Suprapubic skin (tissue), 4 donors: ENCODE measurements at regions not wholly inside any gene's neighbourhood (a gene's known extent, or its start where the extent isn't known, plus 50 kb on each side); places are given as distances from the start of the nearest gene placed in this dataset.

Experiments
- DNase-seq, 2 donors: peaks; one replicate each; pipeline ENCODE4 v3.0.0-alpha.2; 2019; ENCODE audit warnings: low spot score in 2 of 2
- H3K27ac ChIP-seq: fragments of 200-600 bp; sonication (generic); one replicate; pipeline ENCODE4 v1.5.1; 2019
- H3K27me3 ChIP-seq: fragments of 200-600 bp; sonication (generic); one replicate; pipeline ENCODE4 v1.5.1; 2019
- H3K36me3 ChIP-seq: fragments of 200-600 bp; sonication (generic); one replicate; pipeline ENCODE4 v1.5.1; 2019
- H3K4me1 ChIP-seq: fragments of 200-600 bp; sonication (generic); one replicate; pipeline ENCODE4 v1.5.1; 2019
- H3K4me3 ChIP-seq: fragments of 200-600 bp; sonication (generic); one replicate; pipeline ENCODE4 v1.5.1; 2019; ENCODE audit warnings: mild to moderate bottlenecking
- H3K9me3 ChIP-seq: fragments of 200-600 bp; sonication (generic); one replicate; pipeline ENCODE4 v1.5.1; 2019
- EP300 ChIP-seq: sonication (generic); formaldehyde crosslinking; IDR thresholded peaks from one replicate; pipeline ENCODE4 v1.6.1; 2017; ENCODE audit warnings: antibody characterized with exemption
- POLR2A ChIP-seq, 2 donors: fragments of 450-650 bp; IDR thresholded peaks; one replicate each; pipeline ENCODE4 v1.6.1; 2017; ENCODE audit warnings: antibody characterized with exemption in 2 of 2, mild to moderate bottlenecking in 2 of 2, moderate library complexity in 2 of 2
- POLR2AphosphoS5 ChIP-seq, 3 donors: sonication (generic); formaldehyde crosslinking; IDR thresholded peaks; one replicate each; pipeline ENCODE4 v1.6.1; 2017; ENCODE audit warnings: antibody characterized with exemption in 3 of 3
- WGBS: methylation state at CpG from one replicate; pipeline ENCODE4 v1.1.5; 2018; 5-methylcytosine and 5-hydroxymethylcytosine counted together
- TF ChIP-seq, protein P1 (sequence below), 2 donors: fragments of 200-600 bp in 1 of 2; fragments of 450-650 bp in 1 of 2; sonication (generic) in 1 of 2; IDR thresholded peaks; one replicate each; pipeline ENCODE4 v1.5.1; 2016 to 2019; ENCODE audit warnings: antibody characterized with exemption in 2 of 2, mild to moderate bottlenecking in 1 of 2, moderate library complexity in 1 of 2

DNA sequence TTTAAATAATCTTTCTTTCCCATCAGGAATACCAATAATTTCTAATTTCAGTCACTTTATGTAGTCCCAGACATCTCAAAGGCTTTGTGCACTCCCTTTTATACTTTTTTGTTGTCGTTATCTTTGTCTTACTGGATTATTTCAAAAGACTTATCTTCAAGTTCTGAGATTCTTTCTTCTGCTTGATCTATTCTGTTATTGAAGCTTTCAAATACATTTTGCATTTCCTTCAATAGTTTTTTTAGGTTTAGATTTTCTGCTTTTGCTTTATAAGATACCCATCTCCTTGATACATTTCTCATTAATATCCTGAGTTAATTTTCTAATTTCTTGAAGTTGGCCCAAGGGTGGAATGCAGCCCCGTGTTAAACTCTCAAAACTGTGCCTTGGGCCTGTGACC, 432.4 kb downstream of the RIT2 start:
- Histone ChIP-seq H3K9me3 (peaks cover 3% of the 10 kb centered on the region), H3K4me1 (no peaks in the 10 kb centered on the region), H3K4me3 (no peak overlapping the region), H3K27me3 (no peaks in the 10 kb centered on the region), H3K27ac (no peak overlapping the region), H3K36me3 (no peaks in the 10 kb centered on the region)
- 79% methylated on average over 2 of the region's 2 CpGs for WGBS
- DNase-seq, result no peak
- TF ChIP-seq POLR2A (IDR thresholded peaks at IDR 0.05), result no peak
- TF ChIP-seq EP300, result no peak
- TF ChIP-seq, protein P1, sequence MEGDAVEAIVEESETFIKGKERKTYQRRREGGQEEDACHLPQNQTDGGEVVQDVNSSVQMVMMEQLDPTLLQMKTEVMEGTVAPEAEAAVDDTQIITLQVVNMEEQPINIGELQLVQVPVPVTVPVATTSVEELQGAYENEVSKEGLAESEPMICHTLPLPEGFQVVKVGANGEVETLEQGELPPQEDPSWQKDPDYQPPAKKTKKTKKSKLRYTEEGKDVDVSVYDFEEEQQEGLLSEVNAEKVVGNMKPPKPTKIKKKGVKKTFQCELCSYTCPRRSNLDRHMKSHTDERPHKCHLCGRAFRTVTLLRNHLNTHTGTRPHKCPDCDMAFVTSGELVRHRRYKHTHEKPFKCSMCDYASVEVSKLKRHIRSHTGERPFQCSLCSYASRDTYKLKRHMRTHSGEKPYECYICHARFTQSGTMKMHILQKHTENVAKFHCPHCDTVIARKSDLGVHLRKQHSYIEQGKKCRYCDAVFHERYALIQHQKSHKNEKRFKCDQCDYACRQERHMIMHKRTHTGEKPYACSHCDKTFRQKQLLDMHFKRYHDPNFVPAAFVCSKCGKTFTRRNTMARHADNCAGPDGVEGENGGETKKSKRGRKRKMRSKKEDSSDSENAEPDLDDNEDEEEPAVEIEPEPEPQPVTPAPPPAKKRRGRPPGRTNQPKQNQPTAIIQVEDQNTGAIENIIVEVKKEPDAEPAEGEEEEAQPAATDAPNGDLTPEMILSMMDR (IDR thresholded peaks at IDR 0.05), result no peak
- TF ChIP-seq POLR2AphosphoS5 (IDR thresholded peaks at IDR 0.05), result no peak

DNA sequence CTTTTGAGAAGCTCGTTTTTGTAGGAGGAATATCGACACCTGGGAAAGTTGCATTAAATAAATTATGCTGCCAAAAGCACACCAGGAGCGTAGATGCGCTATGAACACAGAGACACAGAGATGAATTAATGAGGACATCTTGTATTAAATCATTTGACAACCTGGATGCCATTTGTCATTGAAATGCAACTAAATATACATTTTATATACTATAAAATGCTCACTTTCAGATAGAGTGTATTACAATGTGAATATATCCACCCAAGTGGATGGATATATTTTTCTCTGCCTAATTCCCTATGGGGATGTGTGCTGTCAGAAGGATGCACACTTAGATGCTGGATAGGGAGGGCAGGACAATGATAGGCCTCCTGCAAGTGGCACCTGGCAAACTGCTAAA, 426.2 kb downstream of the RIT2 start:
- WGBS, result 58% methylated on average over 4 of the region's 4 CpGs
- Histone ChIP-seq H3K9me3 (no peaks in the 10 kb centered on the region), H3K27ac (no peak overlapping the region), H3K4me1 (no peaks in the 10 kb centered on the region), H3K36me3 (no peaks in the 10 kb centered on the region), H3K4me3 (no peak overlapping the region), H3K27me3 (no peaks in the 10 kb centered on the region)
- no peak for DNase-seq
- TF ChIP-seq POLR2AphosphoS5 (IDR thresholded peaks at IDR 0.05) (no peak), POLR2A (IDR thresholded peaks at IDR 0.05) (no peak), EP300 (no peak)
- TF ChIP-seq, protein P1 (IDR thresholded peaks at IDR 0.05), result no peak
